ENCODE measurements at regions not wholly inside any gene's neighbourhood (a gene's known extent, or its start where the extent isn't known, plus 50 kb on each side); places are given as distances from the start of the nearest gene placed in this dataset.

DNA sequence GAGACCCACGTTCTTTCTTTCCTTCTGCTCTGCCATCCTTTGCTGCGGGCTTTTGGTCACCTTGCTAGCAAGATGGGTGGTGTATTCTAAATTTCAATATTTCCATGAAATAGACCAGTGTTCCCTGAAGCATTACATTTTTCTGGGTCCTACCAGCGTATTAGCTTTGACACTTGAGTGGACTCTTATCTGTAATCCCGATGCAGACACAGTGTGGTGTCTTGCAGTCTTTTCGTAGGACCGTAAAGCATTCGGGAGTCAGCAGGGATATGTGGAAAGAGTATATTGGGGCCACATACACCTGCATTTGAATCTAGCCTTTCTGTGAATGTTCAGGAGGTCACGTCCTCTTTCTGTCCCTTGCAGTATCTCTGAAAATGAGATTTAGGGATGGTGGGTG is 124.7 kb upstream of the CPEB4 start:
- 71% methylated on average over 1 of the region's 8 CpGs for whole genome bisulfite sequencing (ENCODE audit: insufficient coverage, low lambda C conversion rate)
- peak in 1 of 2 donors; percentile 39 for DNase-seq
- Histone ChIP-seq H3K27ac (ENCODE audit: low read length) (peak overlapping the region; percentile 97), H3K36me3 (ENCODE audit: control insufficient read depth, insufficient read depth, low read length) (no peaks in the 10 kb centered on the region), H3K4me3 (ENCODE audit: low read length) (no peak overlapping the region), H3K4me1 (ENCODE audit: control insufficient read depth, insufficient read depth, low read length) (peaks cover 78% of the 10 kb centered on the region), H3K9me3 (ENCODE audit: control insufficient read depth, low read depth, low read length) (no peaks in the 10 kb centered on the region), H3K27me3 (ENCODE audit: control insufficient read depth, insufficient read depth, low read length) (no peaks in the 10 kb centered on the region)

DNA sequence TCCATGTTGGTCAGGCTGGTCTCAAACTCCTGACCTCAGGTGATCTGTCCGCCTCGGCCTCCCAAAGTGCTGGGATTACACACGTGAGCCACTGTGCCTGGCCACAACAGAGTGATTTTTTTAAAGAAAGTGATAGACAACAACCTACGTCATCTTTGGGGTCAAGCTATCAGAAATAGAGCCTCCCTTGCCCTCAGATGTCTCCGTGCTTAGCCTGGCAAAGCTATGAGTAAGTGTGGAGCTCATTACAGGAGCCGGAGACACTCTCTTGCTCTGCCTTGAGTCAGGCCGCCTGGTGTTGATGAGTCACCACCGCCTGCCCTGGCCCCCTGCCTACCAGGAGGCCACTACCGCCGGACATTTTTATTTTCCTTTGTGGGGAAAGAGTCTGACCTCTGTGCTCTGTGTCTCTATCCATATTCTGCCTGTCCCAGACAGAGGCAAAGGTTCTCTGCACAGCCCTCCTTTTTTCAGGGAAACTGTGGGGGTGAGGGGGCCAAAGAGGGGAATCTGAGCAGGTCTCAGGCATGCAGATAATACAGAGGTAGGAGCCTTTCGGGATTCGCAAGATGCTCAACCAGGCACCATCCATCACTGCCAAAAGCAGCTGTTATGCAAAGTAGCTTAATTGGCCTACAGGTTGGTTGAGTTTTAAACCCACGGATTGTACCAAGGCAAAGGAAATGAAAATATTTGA is 123.7 kb upstream of the CPEB4 start:
- Histone ChIP-seq H3K36me3 (ENCODE audit: control insufficient read depth, insufficient read depth, low read length) (no peaks in the 10 kb centered on the region), H3K4me1 (ENCODE audit: control insufficient read depth, insufficient read depth, low read length) (peaks cover 69% of the 10 kb centered on the region), H3K9me3 (ENCODE audit: control insufficient read depth, low read depth, low read length) (no peaks in the 10 kb centered on the region), H3K4me3 (ENCODE audit: low read length) (no peak overlapping the region), H3K27me3 (ENCODE audit: control insufficient read depth, insufficient read depth, low read length) (no peaks in the 10 kb centered on the region), H3K27ac (ENCODE audit: low read length) (peak overlapping the region; percentile 97)
- DNase-seq, result peak; percentile 81 to 89
- 50% methylated on average over 1 of the region's 13 CpGs for WGBS (ENCODE audit: insufficient coverage, low lambda C conversion rate)

DNA sequence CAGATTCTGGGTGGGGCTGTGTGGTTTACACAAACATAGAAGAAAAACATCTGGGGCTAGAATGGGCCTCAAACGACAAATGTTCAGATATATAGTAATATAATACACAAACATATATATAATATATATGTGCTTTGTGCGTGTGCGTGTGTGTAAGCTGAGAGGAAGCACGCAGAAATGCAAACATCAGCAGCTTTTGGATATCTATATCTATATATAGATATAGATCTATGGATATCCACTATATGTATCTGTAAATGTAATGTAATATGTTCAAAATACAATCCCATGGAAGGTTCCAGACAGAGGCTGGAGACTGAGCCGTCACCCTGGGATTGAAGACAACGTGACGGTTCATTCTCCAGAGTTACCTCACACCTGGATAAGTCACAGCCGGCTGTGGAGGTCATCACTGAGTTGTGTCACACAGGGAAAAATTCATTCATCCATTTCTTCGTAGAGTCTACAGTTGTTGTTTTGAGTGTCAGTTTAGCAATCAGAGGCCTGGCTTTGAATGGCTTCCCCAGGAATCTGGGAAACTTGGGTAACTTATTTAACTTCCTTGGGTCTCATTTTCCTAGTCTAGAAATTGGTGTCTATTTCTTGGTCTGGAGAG is 123.0 kb upstream of the CPEB4 start:
- H3K27ac ChIP-seq (ENCODE audit: low read length), result peak overlapping the region; percentile 97

DNA sequence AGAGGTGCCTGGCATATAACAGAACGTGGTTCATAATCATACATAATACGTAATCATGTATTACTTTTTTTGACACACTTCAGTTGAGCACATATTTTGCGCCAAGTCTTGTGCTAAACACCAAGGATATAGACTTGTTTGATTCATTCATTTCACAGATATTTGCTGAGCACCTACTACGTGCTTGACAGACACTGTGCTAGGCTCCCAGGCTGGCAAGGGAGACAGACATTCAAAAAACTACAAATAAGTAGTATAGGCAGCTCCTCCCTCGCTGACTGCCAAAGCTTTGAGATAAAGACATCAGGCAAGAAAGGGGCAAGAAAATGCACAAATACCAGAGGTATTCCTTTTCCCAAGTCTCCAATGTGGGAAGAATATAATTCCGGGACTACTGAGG is 122.5 kb upstream of the CPEB4 start:
- Histone ChIP-seq H3K4me1 (ENCODE audit: control insufficient read depth, insufficient read depth, low read length) (peaks cover 60% of the 10 kb centered on the region), H3K4me3 (ENCODE audit: low read length) (no peak overlapping the region), H3K27me3 (ENCODE audit: control insufficient read depth, insufficient read depth, low read length) (no peaks in the 10 kb centered on the region), H3K27ac (ENCODE audit: low read length) (peak overlapping the region; percentile 97), H3K36me3 (ENCODE audit: control insufficient read depth, insufficient read depth, low read length) (no peaks in the 10 kb centered on the region), H3K9me3 (ENCODE audit: control insufficient read depth, low read depth, low read length) (peaks cover 2% of the 10 kb centered on the region)
- WGBS (ENCODE audit: insufficient coverage, low lambda C conversion rate), result 89% methylated on average over 3 of the region's 6 CpGs
- DNase-seq, result no peak

More for the DNA sequence above, 123.0 kb upstream of the CPEB4 start:
- Histone ChIP-seq H3K9me3 (ENCODE audit: control insufficient read depth, low read depth, low read length) (no peaks in the 10 kb centered on the region), H3K4me1 (ENCODE audit: control insufficient read depth, insufficient read depth, low read length) (peaks cover 62% of the 10 kb centered on the region), H3K36me3 (ENCODE audit: control insufficient read depth, insufficient read depth, low read length) (no peaks in the 10 kb centered on the region), H3K27me3 (ENCODE audit: control insufficient read depth, insufficient read depth, low read length) (no peaks in the 10 kb centered on the region), H3K4me3 (ENCODE audit: low read length) (no peak overlapping the region)
- 82% methylated on average over 3 of the region's 9 CpGs for WGBS (ENCODE audit: insufficient coverage, low lambda C conversion rate)
- DNase-seq, result no peak

DNA sequence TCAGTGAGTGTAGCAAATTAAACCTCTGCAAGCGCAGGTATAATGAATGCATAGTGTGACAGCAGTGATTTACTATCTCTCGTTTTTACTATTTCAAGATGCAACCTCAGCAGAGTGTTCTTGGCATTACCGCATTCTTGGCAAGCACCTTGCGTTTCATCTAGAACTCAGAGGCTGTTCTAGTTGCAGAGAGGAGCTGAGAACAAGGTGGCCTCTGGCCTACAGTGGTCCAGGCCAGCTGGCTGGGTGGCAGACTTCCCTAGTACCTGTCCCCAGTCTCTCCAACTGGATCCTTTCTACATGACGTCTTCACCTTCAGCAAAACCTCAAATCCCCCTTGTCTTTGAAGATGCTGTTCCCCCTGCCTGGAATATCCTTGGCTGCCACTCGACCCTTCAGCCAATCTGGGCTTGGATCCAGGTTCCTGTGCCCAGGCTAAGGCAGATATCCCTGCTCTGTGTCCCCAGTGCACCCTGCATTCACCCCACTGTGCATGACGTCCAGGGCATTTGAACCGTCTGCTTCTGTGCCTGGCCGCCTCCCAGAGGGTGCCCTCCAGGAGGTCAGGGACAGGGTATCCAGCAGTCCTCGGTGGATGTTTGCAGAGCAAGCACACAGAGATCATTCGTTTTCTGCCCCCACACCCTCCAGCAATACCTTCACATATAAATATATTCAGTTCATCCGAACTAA is 120.4 kb upstream of the CPEB4 start:
- peaks cover 3% of the 10 kb centered on the region for H3K9me3 ChIP-seq (ENCODE audit: control insufficient read depth, low read depth, low read length)
- DNase-seq, result no peak
- no peaks in the 10 kb centered on the region for H3K36me3 ChIP-seq (ENCODE audit: control insufficient read depth, insufficient read depth, low read length)
- no peaks in the 10 kb centered on the region for H3K27me3 ChIP-seq (ENCODE audit: control insufficient read depth, insufficient read depth, low read length)
- WGBS (ENCODE audit: insufficient coverage, low lambda C conversion rate), result 60% methylated on average over 1 of the region's 12 CpGs
- peaks cover 59% of the 10 kb centered on the region for H3K4me1 ChIP-seq (ENCODE audit: control insufficient read depth, insufficient read depth, low read length)
- no peak overlapping the region for H3K27ac ChIP-seq (ENCODE audit: low read length)
- H3K4me3 ChIP-seq (ENCODE audit: low read length), result no peak overlapping the region

DNA sequence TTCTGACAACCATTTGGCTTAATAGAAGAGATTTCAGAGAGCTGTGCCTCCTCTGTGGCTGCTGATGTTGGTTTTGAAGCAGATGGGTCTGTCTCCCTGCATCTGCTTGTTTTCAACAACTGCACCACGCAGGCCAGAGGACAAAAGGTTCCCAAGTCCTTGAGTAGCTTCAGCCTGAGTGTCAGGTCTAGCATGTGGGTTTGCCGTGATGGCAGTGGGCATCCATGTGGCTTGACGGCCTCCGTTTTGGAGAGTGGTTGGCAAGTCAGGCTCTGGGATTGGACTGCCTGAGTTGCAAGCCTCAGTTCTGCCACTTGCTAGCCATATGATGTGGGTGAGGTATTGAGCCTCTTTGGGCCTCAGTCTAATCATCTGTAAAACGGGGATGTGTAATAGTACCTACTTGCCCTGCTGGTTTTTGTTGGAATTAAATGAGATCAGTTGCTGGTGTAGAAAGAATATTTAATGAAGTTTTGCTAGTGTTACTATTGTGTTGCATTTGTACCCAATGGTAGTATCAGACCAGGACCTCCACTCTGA is 119.8 kb upstream of the CPEB4 start:
- H3K27ac ChIP-seq (ENCODE audit: low read length), result no peak overlapping the region
- no peak for DNase-seq
- peaks cover 3% of the 10 kb centered on the region for H3K9me3 ChIP-seq (ENCODE audit: control insufficient read depth, low read depth, low read length)
- H3K27me3 ChIP-seq (ENCODE audit: control insufficient read depth, insufficient read depth, low read length), result no peaks in the 10 kb centered on the region
- H3K4me3 ChIP-seq (ENCODE audit: low read length), result no peak overlapping the region
- no CpG with 5 or more reads among the region's 5 CpGs for whole genome bisulfite sequencing (ENCODE audit: insufficient coverage, low lambda C conversion rate)
- no peaks in the 10 kb centered on the region for H3K36me3 ChIP-seq (ENCODE audit: control insufficient read depth, insufficient read depth, low read length)
- H3K4me1 ChIP-seq (ENCODE audit: control insufficient read depth, insufficient read depth, low read length), result peaks cover 54% of the 10 kb centered on the region

DNA sequence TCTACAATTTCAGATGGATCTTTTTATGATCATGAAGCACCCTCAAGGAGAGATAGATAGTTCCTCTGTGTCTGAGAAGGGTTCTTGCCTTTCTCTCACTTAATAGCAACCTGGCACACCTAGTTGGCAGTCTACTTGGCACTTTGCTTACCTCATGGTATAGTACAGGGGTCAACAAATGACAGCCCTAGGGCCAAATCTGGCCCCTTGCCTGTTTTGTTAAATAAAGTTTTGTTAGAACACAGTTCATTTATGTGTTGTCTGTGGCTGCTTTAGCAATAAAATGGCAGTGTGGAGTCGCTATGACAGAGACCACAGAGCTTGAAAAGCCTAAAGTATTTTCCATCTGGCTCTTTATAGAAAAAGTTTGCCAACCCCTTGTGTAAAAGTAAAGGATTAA is 119.3 kb upstream of the CPEB4 start:
- H3K27ac ChIP-seq (ENCODE audit: low read length), result no peak overlapping the region
- H3K4me3 ChIP-seq (ENCODE audit: low read length), result no peak overlapping the region
- no peaks in the 10 kb centered on the region for H3K36me3 ChIP-seq (ENCODE audit: control insufficient read depth, insufficient read depth, low read length)
- peaks cover 49% of the 10 kb centered on the region for H3K4me1 ChIP-seq (ENCODE audit: control insufficient read depth, insufficient read depth, low read length)
- no peaks in the 10 kb centered on the region for H3K27me3 ChIP-seq (ENCODE audit: control insufficient read depth, insufficient read depth, low read length)
- H3K9me3 ChIP-seq (ENCODE audit: control insufficient read depth, low read depth, low read length), result peaks cover 3% of the 10 kb centered on the region
- WGBS (ENCODE audit: insufficient coverage, low lambda C conversion rate), result no CpG with 5 or more reads among the region's 1 CpG
- DNase-seq, result no peak

DNA sequence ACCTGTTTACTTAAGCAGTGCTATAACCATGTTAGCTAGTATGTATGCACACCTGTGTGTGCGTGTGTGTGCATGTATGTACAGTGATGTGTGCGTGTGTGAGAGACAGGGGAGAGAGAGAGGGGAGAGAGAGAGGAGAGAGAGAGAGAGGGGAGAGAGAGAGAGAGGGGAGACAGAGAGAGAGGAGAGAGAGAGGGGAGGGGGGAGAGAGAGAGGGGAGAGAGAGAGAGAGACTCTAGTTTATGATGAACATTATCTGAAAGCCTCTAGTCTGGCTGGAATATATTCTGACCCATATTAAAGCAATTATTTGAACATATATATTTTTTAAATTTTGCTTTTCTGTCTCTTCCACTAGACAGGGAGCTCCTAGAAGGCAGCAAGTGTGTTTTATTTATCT is 117.5 kb upstream of the CPEB4 start:
- Histone ChIP-seq H3K4me3 (ENCODE audit: low read length) (no peak overlapping the region), H3K27me3 (ENCODE audit: control insufficient read depth, insufficient read depth, low read length) (no peaks in the 10 kb centered on the region), H3K4me1 (ENCODE audit: control insufficient read depth, insufficient read depth, low read length) (peaks cover 32% of the 10 kb centered on the region), H3K9me3 (ENCODE audit: control insufficient read depth, low read depth, low read length) (peaks cover 3% of the 10 kb centered on the region), H3K27ac (ENCODE audit: low read length) (peak overlapping the region; percentile 85), H3K36me3 (ENCODE audit: control insufficient read depth, insufficient read depth, low read length) (no peaks in the 10 kb centered on the region)
- WGBS (ENCODE audit: insufficient coverage, low lambda C conversion rate), result no CpG with 5 or more reads among the region's 2 CpGs
- no peak for DNase-seq

DNA sequence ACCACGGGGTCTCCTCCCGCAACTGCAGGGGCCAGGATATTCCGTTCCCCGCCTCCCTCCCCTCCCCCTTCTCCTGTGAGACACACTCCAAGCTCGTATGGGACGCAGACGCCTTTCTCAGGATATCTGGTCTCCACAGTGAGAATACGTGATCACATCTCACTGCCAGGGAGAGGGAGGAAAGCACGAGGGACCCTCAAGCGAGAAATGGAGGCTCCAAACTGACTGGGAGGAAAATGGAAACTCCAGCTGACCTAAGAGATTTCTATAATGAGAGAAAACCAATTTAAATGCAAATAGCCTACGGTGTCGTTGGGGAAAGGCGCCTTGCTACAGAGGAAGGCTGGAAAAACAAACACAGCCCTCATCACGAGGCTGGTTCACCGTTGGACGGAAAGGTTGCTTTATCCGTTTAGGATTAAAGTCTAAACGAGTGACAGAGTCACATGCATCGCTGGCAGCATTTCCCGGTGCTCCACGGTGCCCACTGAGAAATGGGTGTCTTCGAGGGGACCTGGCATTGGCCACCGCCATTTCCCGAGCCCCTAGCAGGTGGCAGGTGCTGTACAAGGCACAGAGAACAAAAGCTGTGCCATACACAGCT is 116.9 kb upstream of the CPEB4 start:
- no CpG with 5 or more reads among the region's 24 CpGs for WGBS (ENCODE audit: insufficient coverage, low lambda C conversion rate)
- Histone ChIP-seq H3K4me3 (ENCODE audit: low read length) (no peak overlapping the region), H3K9me3 (ENCODE audit: control insufficient read depth, low read depth, low read length) (peaks cover 3% of the 10 kb centered on the region), H3K4me1 (ENCODE audit: control insufficient read depth, insufficient read depth, low read length) (peaks cover 26% of the 10 kb centered on the region), H3K27me3 (ENCODE audit: control insufficient read depth, insufficient read depth, low read length) (no peaks in the 10 kb centered on the region), H3K27ac (ENCODE audit: low read length) (peak overlapping the region; percentile 85), H3K36me3 (ENCODE audit: control insufficient read depth, insufficient read depth, low read length) (no peaks in the 10 kb centered on the region)
- peak; percentile 84 to 91 for DNase-seq

DNA sequence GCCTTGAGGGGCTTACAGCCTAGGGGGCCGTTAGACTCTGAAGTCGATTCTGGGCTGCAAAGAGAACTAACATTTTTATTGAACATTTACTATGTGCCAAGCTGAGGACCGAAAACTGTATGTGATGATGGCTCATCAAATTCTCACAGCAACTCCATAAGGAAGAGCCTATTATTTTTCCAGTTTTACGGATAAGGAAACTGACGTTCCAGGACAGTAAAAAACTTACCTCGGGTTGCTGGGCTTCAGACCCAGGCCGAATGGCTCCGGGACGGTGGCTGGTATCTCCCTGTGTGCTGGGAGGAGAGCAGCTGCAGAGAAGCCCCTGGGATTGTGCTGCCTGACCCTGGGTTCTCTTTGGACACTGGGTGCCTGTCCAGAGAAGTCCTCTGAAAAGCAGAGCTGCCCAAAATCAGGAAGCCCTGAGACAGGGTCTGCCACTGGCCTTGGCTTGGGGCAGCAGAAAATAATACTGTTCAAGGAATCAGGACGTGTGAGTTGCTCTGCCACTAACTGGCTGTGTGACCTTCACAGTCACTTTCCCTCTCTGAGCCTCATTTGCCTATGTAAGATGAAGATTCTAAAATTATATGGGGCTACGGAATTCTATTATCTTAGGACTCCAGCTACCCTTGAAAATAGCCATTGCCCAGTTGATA is 116.3 kb upstream of the CPEB4 start:
- H3K36me3 ChIP-seq (ENCODE audit: control insufficient read depth, insufficient read depth, low read length), result no peaks in the 10 kb centered on the region
- H3K9me3 ChIP-seq (ENCODE audit: control insufficient read depth, low read depth, low read length), result peaks cover 3% of the 10 kb centered on the region
- peak overlapping the region; percentile 85 for H3K27ac ChIP-seq (ENCODE audit: low read length)
- H3K27me3 ChIP-seq (ENCODE audit: control insufficient read depth, insufficient read depth, low read length), result no peaks in the 10 kb centered on the region
- no peak overlapping the region for H3K4me3 ChIP-seq (ENCODE audit: low read length)
- peaks cover 24% of the 10 kb centered on the region for H3K4me1 ChIP-seq (ENCODE audit: control insufficient read depth, insufficient read depth, low read length)
- no peak for DNase-seq
- WGBS (ENCODE audit: insufficient coverage, low lambda C conversion rate), result no CpG with 5 or more reads among the region's 11 CpGs

Data from large intestine (tissue), 3 donors.